NT2/D1 (cell line): ENCODE measurements at regions not wholly inside any gene's neighbourhood (a gene's known extent, or its start where the extent isn't known, plus 50 kb on each side); places are given as distances from the start of the nearest gene placed in this dataset.

Experiments used
- SUZ12 ChIP-seq: IDR thresholded peaks from 2 replicates; pipeline ENCODE4 v1.6.1; 2011; ENCODE audit not compliant: insufficient read length, insufficient read depth; ENCODE audit errors: extremely low read depth
- ZNF274 ChIP-seq: IDR thresholded peaks from 2 replicates; pipeline ENCODE4 v1.6.1; 2011; ENCODE audit warnings: mild to moderate bottlenecking, low read depth, low read length

- TF ChIP-seq SUZ12 (no peak), ZNF274 (no peak)
Measured at GRCh38 chr1:218785928-218786327, 387.8 kb upstream of the LYPLAL1 start.
